SK-N-MC (cell line): ENCODE measurements at regions not wholly inside any gene's neighbourhood (a gene's known extent, or its start where the extent isn't known, plus 50 kb on each side); places are given as distances from the start of the nearest gene placed in this dataset.

ENCODE experiments used
- EZH2 ChIP-seq: fragments of 200-600 bp; sonication (generic); IDR thresholded peaks from one replicate; pipeline ENCODE4 v1.6.1; 2017; ENCODE audit warnings: antibody characterized with exemption
- FOXP2 ChIP-seq: optimal IDR thresholded peaks from 2 replicates; pipeline ENCODE3; 2011; ENCODE audit warnings: mild to moderate bottlenecking, moderate library complexity; ENCODE audit not compliant: insufficient read depth; ENCODE audit errors: extremely low read length, control extremely low read depth
- POLR2AphosphoS5 ChIP-seq: IDR thresholded peaks from 2 replicates; pipeline ENCODE4 v1.6.1; 2012; ENCODE audit warnings: mild to moderate bottlenecking, low read depth, low read length, borderline replicate concordance

- no peak for TF ChIP-seq EZH2
- TF ChIP-seq POLR2AphosphoS5 = no peak
- TF ChIP-seq FOXP2 = no peak
Measured at GRCh38 chr2:122469147-122469546, 713.7 kb downstream of the TSN start.
